ENCODE measurements at regions not wholly inside any gene's neighbourhood (a gene's known extent, or its start where the extent isn't known, plus 50 kb on each side); places are given as distances from the start of the nearest gene placed in this dataset.

DNA sequence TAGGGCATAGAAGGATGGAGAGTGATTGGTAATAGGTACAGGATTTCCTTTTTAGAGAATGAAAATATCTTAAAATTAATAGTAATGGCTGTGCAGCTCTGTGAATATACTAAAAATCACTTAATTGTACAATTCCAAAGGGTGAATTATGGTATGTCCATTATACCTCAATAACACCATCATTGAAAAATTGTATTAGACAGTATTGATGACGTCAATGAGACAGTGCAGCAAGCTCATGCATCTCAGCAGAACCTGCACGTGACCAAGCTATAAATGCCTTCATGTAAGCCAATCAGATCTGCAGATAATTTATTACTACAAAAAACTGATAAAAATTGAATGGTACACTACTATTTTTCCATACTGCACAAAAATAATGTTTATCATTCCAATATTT lies 354.4 kb upstream of the CDH19 start:
- no peak overlapping the region for H3K4me3 ChIP-seq
- H3K27me3 ChIP-seq: no peaks in the 10 kb centered on the region
- intact Hi-C loops (cut with DNase I): no loop called here
- H3K36me3 ChIP-seq: no peaks in the 10 kb centered on the region
- DNase-seq: no peak
- ATAC-seq: no peak
- TF ChIP-seq, protein P1, sequence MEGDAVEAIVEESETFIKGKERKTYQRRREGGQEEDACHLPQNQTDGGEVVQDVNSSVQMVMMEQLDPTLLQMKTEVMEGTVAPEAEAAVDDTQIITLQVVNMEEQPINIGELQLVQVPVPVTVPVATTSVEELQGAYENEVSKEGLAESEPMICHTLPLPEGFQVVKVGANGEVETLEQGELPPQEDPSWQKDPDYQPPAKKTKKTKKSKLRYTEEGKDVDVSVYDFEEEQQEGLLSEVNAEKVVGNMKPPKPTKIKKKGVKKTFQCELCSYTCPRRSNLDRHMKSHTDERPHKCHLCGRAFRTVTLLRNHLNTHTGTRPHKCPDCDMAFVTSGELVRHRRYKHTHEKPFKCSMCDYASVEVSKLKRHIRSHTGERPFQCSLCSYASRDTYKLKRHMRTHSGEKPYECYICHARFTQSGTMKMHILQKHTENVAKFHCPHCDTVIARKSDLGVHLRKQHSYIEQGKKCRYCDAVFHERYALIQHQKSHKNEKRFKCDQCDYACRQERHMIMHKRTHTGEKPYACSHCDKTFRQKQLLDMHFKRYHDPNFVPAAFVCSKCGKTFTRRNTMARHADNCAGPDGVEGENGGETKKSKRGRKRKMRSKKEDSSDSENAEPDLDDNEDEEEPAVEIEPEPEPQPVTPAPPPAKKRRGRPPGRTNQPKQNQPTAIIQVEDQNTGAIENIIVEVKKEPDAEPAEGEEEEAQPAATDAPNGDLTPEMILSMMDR (IDR thresholded peaks at IDR 0.05): no peak
- H3K4me1 ChIP-seq: no peaks in the 10 kb centered on the region
- no peak overlapping the region for H3K27ac ChIP-seq
- H3K9me3 ChIP-seq: no peaks in the 10 kb centered on the region

DNA sequence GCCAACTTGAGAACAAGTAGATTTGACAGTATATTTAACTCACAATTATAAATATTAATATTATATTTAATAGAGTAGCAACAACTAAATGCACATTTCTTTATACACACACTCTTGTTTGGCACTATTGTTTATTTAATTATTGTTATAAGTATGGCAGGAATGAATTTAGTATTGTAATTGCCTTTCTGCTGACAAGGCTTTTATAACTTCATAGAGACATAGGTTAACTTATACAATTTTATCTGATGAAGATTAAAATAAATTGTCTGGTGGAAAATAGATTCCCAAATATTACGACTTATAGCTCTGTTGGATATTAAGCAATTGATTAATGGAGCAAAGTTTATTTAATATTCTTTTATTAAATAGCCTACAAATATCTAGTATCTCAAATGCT lies 347.9 kb upstream of the CDH19 start:
- Histone ChIP-seq H3K4me3 (no peak overlapping the region), H3K36me3 (no peaks in the 10 kb centered on the region), H3K9me3 (no peaks in the 10 kb centered on the region), H3K27ac (no peak overlapping the region), H3K27me3 (no peaks in the 10 kb centered on the region), H3K4me1 (no peaks in the 10 kb centered on the region)
- ATAC-seq (no peak), DNase-seq (no peak)
- TF ChIP-seq, protein P1 (IDR thresholded peaks at IDR 0.05): no peak
- intact Hi-C loops (cut with DNase I): no loop called here

DNA sequence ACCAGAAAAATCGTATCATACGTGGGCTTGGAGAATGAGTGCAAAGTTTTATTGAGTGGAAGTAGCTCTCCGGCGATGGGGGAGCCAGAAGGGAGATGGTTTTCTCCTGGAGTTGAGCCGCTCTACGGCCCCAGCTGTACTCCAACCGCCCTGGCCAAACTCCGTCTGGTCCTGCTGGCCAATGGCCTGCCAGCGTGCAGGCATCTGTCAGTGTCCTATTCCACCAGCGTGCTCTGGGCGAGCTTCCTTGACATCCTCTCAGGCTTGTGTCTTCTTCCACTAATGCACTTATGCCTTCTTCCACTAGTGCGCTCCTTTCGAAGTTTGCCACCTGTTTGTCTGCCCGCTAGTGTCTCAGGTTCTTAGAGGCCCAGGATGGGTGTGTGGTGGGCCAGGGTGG lies 345.5 kb upstream of the CDH19 start:
- no peak overlapping the region for H3K4me3 ChIP-seq
- ATAC-seq (no peak), DNase-seq (peak; percentile 42)
- no peaks in the 10 kb centered on the region for H3K36me3 ChIP-seq
- no peaks in the 10 kb centered on the region for H3K27me3 ChIP-seq
- no peaks in the 10 kb centered on the region for H3K4me1 ChIP-seq
- no peak overlapping the region for H3K27ac ChIP-seq
- H3K9me3 ChIP-seq: no peaks in the 10 kb centered on the region
- TF ChIP-seq, protein P1 (IDR thresholded peaks at IDR 0.05): no peak
- intact Hi-C loops (cut with DNase I): no loop called here

DNA sequence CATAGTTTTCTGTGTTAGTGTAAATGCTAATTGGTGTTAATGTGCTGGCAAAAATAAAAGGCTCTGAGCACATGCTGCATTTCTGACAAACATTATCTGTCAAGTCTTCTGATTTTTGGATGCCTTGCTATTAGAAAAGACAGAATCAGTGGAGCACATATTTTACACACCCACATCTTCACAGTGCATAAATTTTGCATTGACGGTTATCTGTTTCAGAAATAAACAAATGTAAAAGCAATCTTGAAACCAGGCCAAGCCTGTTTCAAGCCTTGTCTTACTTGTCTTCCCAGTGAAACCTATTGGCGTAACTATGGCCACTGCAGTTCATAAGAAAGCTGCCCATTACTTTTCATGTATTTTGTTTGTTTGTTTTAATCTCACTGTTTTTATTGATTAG lies 333.7 kb upstream of the CDH19 start:
- no peak for DNase-seq
- H3K36me3 ChIP-seq: no peaks in the 10 kb centered on the region
- H3K27ac ChIP-seq: no peak overlapping the region
- H3K4me1 ChIP-seq: no peaks in the 10 kb centered on the region
- no peaks in the 10 kb centered on the region for H3K27me3 ChIP-seq
- H3K4me3 ChIP-seq: no peak overlapping the region
- no peaks in the 10 kb centered on the region for H3K9me3 ChIP-seq
- ATAC-seq: no peak
- intact Hi-C loops (cut with DNase I): no loop called here
- TF ChIP-seq, protein P1 (IDR thresholded peaks at IDR 0.05): no peak

DNA sequence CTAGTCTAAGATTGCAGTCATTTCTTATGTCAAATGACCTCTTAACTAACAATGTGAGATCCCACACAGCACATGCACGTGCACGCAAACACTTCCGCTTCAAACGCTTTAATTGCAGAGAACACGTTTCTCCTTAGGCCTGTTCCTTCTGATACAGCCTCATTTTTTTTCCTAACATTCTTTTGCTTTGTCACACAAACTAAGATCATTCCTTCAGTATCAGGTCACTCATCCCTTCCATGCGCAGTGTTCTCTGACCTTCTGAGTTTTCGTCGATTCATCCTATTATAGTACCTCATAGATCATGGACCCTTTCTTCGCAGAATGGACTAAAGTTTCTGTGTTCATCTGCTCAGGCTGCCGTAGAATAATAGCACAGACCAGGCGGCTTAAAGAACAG lies 327.1 kb upstream of the CDH19 start:
- Histone ChIP-seq H3K4me3 (no peak overlapping the region), H3K4me1 (no peaks in the 10 kb centered on the region), H3K9me3 (no peaks in the 10 kb centered on the region), H3K36me3 (no peaks in the 10 kb centered on the region), H3K27ac (no peak overlapping the region), H3K27me3 (no peaks in the 10 kb centered on the region)
- intact Hi-C loops (cut with DNase I): no loop called here
- DNase-seq: no peak
- ATAC-seq: no peak
- TF ChIP-seq, protein P1 (IDR thresholded peaks at IDR 0.05): no peak

DNA sequence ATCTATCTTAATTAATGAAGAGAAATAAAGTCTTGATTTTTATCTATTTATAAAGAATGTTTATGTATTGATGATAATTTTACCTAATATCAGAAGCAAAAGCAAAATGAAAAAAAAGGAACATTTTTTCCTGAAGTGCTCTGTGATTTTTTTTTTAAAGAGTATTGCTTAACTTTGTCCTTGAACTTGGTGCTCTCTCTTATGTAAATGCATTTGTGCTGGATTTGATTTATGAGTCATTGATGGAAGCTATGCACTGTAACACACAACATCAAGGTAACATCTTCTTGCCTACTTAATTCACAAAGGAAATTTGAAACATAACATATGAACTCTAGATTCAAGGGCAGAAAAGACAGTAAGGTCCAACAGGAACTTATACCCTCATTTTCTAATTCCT lies 312.9 kb upstream of the CDH19 start:
- TF ChIP-seq, protein P1 (IDR thresholded peaks at IDR 0.05): no peak
- Histone ChIP-seq H3K4me3 (no peak overlapping the region), H3K4me1 (no peaks in the 10 kb centered on the region), H3K36me3 (no peaks in the 10 kb centered on the region), H3K27me3 (no peaks in the 10 kb centered on the region), H3K27ac (no peak overlapping the region), H3K9me3 (no peaks in the 10 kb centered on the region)
- no peak for ATAC-seq
- intact Hi-C loops (cut with DNase I): no loop called here
- DNase-seq: no peak

Measured in upper lobe of right lung (tissue), 1 donor.